GM23248 (cell line): ENCODE measurements at regions not wholly inside any gene's neighbourhood (a gene's known extent, or its start where the extent isn't known, plus 50 kb on each side); places are given as distances from the start of the nearest gene placed in this dataset.

ENCODE experiments used
- DNase-seq: peaks from one replicate; pipeline ENCODE4 v3.0.0-alpha.2; 2015
- H2AFZ ChIP-seq: fragments of 200-600 bp; sonication (generic); 2 replicates; pipeline ENCODE4 v1.6.1; 2016; ENCODE audit warnings: antibody characterized with exemption
- H3F3A ChIP-seq: fragments of 200-600 bp; sonication (generic); 2 replicates; pipeline ENCODE4 v1.6.1; 2016; ENCODE audit warnings: mild to moderate bottlenecking, antibody characterized with exemption, mixed run types; ENCODE audit not compliant: insufficient read depth
- H3K27ac ChIP-seq: fragments of 200-600 bp; sonication (generic); 2 replicates; pipeline ENCODE4 v1.5.1; 2016; ENCODE audit warnings: mild to moderate bottlenecking
- H3K27me3 ChIP-seq: fragments of 200-600 bp; sonication (generic); replicated peaks from 2 replicates; pipeline ENCODE4 v1.6.1; 2016; ENCODE audit warnings: mild to moderate bottlenecking; ENCODE audit not compliant: insufficient read depth
- H3K36me3 ChIP-seq: fragments of 200-600 bp; sonication (generic); 2 replicates; pipeline ENCODE4 v1.6.1; 2016; ENCODE audit warnings: low read depth, mild to moderate bottlenecking
- H3K4me1 ChIP-seq: fragments of 200-600 bp; sonication (generic); 2 replicates; pipeline ENCODE4 v1.6.1; 2016; ENCODE audit warnings: mild to moderate bottlenecking; ENCODE audit not compliant: insufficient read depth
- H3K4me2 ChIP-seq: fragments of 200-600 bp; sonication (generic); one replicate; pipeline ENCODE4 v1.6.1; 2016; ENCODE audit warnings: mild to moderate bottlenecking; ENCODE audit not compliant: unreplicated experiment
- H3K4me3 ChIP-seq: fragments of 200-600 bp; sonication (generic); 2 replicates; pipeline ENCODE4 v1.5.1; 2016; ENCODE audit warnings: mild to moderate bottlenecking
- H3K79me2 ChIP-seq: fragments of 200-600 bp; sonication (generic); 2 replicates; pipeline ENCODE4 v1.6.1; 2016; ENCODE audit warnings: mild to moderate bottlenecking; ENCODE audit not compliant: insufficient read depth
- H3K9ac ChIP-seq: fragments of 200-600 bp; sonication (generic); 2 replicates; pipeline ENCODE4 v1.6.1; 2016; ENCODE audit warnings: mild to moderate bottlenecking
- H3K9me2 ChIP-seq: fragments of 200-600 bp; sonication (generic); 2 replicates; pipeline ENCODE4 v1.6.1; 2016; ENCODE audit warnings: mixed run types, mild to moderate bottlenecking, moderate library complexity; ENCODE audit not compliant: insufficient read depth
- H3K9me3 ChIP-seq: fragments of 200-600 bp; sonication (generic); one replicate; pipeline ENCODE4 v1.6.1; 2017; ENCODE audit warnings: low read depth
- H4K20me1 ChIP-seq: fragments of 200-600 bp; sonication (generic); 2 replicates; pipeline ENCODE4 v1.6.0; 2016; ENCODE audit not compliant: insufficient read depth
- EZH2 ChIP-seq: fragments of 200-600 bp; sonication (generic); IDR thresholded peaks from 2 replicates; pipeline ENCODE4 v1.6.1; 2018; ENCODE audit warnings: antibody characterized with exemption, mild to moderate bottlenecking; ENCODE audit not compliant: insufficient read depth, poor library complexity, severe bottlenecking
- EZH2phosphoT487 ChIP-seq: fragments of 200-600 bp; sonication (generic); IDR thresholded peaks from 2 replicates; pipeline ENCODE4 v1.6.1; 2018; ENCODE audit warnings: antibody characterized with exemption, moderate library complexity, mild to moderate bottlenecking, low read depth; ENCODE audit not compliant: insufficient read depth
- WGBS, 2 experiments: methylation state at CpG; one replicate each; pipeline ENCODE4 v1.1.6; 2015 to 2017; ENCODE audit warnings: low lambda C conversion rate in 2 of 2, low coverage in 1 of 2; ENCODE audit errors: missing lambda C conversion rate in 2 of 2; 5-methylcytosine and 5-hydroxymethylcytosine counted together
- in situ Hi-C: fragments of 300-500 bp; cut with MboI; formaldehyde crosslinking; loops from 2 replicates; pipeline ENCODE4 v1.15.0; 2020

DNA sequence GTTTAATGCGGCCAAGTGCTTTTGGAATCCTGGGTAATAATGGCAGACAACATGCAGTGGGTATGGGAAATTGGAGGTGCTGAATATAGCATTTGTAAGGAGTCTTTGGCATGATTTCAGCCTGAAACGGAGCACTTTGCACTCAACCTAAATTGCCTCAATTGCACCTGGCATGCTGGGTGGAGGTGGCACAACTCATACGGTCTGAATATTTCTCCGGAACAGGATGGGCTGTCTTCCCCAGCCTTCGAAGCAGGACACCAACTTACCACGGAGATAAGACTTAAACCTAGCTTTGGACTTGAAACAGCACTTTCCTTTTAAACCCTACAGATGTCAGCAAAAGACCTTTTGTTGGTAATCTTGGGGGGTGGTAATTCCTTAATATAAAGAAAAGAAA lies 153.7 kb upstream of the SRRM4 start:
- Histone ChIP-seq H3K79me2 (no peaks in the 10 kb centered on the region), H3K9me3 (no peaks in the 10 kb centered on the region), H3K27ac (no peak overlapping the region), H3K4me1 (no peaks in the 10 kb centered on the region), H3K4me2 (no peak overlapping the region), H3K9ac (no peak overlapping the region), H3K27me3 (no peaks in the 10 kb centered on the region), H3K9me2 (no peaks in the 10 kb centered on the region), H2AFZ (no peak overlapping the region), H3F3A (no peaks in the 10 kb centered on the region), H4K20me1 (no peaks in the 10 kb centered on the region), H3K4me3 (no peak overlapping the region), H3K36me3 (no peaks in the 10 kb centered on the region)
- no peak for DNase-seq
- TF ChIP-seq EZH2: no peak
- no peak for TF ChIP-seq EZH2phosphoT487
- WGBS, 2 experiments: 21 to 33% methylated on average over 6 of the region's 6 CpGs
- in situ Hi-C loops: no loop called here

DNA sequence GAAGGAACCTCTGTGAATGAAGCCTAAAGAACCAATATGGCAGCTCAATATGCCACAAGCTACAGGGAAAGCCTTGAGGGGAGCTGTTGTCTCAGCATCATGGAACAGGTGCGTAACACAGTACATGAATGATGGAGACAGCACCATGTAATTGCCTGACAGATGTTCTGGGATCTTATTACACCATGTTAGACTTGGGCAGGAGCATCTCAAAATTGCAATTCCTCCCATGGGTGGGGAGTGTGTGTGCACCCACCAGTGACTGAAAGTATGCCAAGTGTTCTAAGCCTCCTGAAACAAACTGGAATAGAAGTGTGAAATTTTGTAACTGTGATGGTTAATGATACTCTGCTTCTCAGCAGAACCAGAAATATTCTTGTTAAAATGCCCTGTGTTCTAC lies 151.0 kb upstream of the SRRM4 start:
- no peaks in the 10 kb centered on the region for H3K27me3 ChIP-seq
- TF ChIP-seq EZH2phosphoT487: no peak
- no peak overlapping the region for H3K4me2 ChIP-seq
- in situ Hi-C loops: no loop called here
- H3K9ac ChIP-seq: no peak overlapping the region
- H4K20me1 ChIP-seq: no peaks in the 10 kb centered on the region
- H3K27ac ChIP-seq: no peak overlapping the region
- 22 to 33% methylated on average over 1 of the region's 1 CpG for WGBS, 2 experiments
- H3K4me1 ChIP-seq: no peaks in the 10 kb centered on the region
- H3K36me3 ChIP-seq: no peaks in the 10 kb centered on the region
- H3K9me3 ChIP-seq: no peaks in the 10 kb centered on the region
- no peaks in the 10 kb centered on the region for H3K79me2 ChIP-seq
- H3K4me3 ChIP-seq: no peak overlapping the region
- H2AFZ ChIP-seq: no peak overlapping the region
- DNase-seq: no peak
- no peaks in the 10 kb centered on the region for H3K9me2 ChIP-seq
- no peaks in the 10 kb centered on the region for H3F3A ChIP-seq

DNA sequence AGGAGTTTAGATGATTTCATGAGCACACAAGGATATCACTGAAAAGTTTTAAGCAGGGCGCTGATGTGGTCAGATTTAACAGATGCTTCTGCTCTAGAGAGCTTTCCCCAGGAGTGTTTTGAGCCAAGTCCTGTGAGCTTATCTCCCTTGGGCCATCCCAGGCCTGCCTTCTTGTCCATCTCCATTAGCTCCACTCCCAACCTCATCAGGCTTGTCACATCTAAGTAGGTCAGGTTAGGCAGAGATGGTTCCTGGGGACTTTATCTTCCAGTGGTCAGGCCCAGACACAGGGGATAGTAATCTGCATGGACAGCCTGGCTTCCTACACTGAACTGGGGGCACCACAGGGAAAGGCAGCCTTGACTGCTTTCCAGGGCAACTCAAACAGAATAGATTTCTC lies 145.4 kb upstream of the SRRM4 start:
- Histone ChIP-seq H3K36me3 (no peaks in the 10 kb centered on the region), H3K4me3 (no peak overlapping the region), H3K9me3 (no peaks in the 10 kb centered on the region), H3K9ac (no peak overlapping the region), H3K4me2 (no peak overlapping the region), H4K20me1 (no peaks in the 10 kb centered on the region), H3K4me1 (no peaks in the 10 kb centered on the region), H3K79me2 (no peaks in the 10 kb centered on the region), H3F3A (no peaks in the 10 kb centered on the region), H3K9me2 (no peaks in the 10 kb centered on the region), H3K27me3 (no peaks in the 10 kb centered on the region), H2AFZ (no peak overlapping the region), H3K27ac (no peak overlapping the region)
- in situ Hi-C loops: no loop called here
- DNase-seq: no peak
- WGBS, 2 experiments: 13 to 32% methylated on average over 1 of the region's 1 CpG
- TF ChIP-seq EZH2 (no peak), EZH2phosphoT487 (no peak)

DNA sequence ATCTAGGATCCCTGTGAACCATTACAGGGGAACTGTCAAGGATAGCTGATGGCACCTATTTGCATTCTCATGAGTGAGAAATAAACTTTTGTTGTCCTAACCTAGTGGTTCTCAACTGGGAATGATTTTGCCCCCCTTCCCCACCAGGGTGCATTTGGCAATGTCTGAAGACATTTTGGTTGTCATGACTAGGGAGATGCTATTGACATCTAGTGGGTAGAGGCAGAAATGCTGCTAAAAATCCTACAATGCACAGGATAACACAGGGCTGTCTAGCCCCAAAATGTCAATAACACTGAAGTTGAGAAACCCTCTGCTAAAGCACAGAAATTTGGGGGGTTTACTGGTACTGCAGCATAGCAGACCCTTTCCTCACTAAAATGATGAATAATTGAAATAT lies 140.9 kb upstream of the SRRM4 start:
- Histone ChIP-seq H3K27ac (no peak overlapping the region), H3K79me2 (no peaks in the 10 kb centered on the region), H4K20me1 (no peaks in the 10 kb centered on the region), H3K27me3 (no peaks in the 10 kb centered on the region), H3K4me2 (no peak overlapping the region), H2AFZ (no peak overlapping the region), H3K9ac (no peak overlapping the region), H3F3A (no peaks in the 10 kb centered on the region), H3K4me1 (no peaks in the 10 kb centered on the region), H3K36me3 (no peaks in the 10 kb centered on the region), H3K9me2 (no peaks in the 10 kb centered on the region), H3K4me3 (no peak overlapping the region), H3K9me3 (no peaks in the 10 kb centered on the region)
- no peak for DNase-seq
- no peak for TF ChIP-seq EZH2phosphoT487
- TF ChIP-seq EZH2: no peak
- in situ Hi-C loops: no loop called here

DNA sequence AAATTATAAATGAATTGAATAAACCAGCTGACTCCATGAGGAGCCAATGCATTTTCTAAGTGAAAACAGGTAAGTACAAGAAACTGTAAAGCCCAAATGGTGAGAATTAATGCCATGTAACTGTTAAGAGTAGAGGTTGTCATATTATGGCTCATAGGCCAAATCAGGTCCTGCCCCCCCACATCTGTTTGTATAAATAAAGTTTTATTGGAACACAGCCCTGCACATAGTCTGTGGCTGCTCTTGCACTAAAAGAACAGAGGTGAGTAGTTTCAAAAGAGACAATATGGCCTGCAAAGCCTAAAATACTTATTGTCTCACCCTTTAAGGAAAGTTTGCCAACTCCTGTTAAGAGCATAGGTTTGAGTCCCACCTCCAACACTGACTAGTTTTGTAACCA lies 140.5 kb upstream of the SRRM4 start:
- DNase-seq: no peak
- H3K9ac ChIP-seq: no peak overlapping the region
- H3K27ac ChIP-seq: no peak overlapping the region
- in situ Hi-C loops: no loop called here
- no peaks in the 10 kb centered on the region for H3K27me3 ChIP-seq
- no peaks in the 10 kb centered on the region for H4K20me1 ChIP-seq
- H3K36me3 ChIP-seq: no peaks in the 10 kb centered on the region
- H3K4me2 ChIP-seq: no peak overlapping the region
- no peaks in the 10 kb centered on the region for H3K79me2 ChIP-seq
- TF ChIP-seq EZH2: no peak
- TF ChIP-seq EZH2phosphoT487: no peak
- no peak overlapping the region for H3K4me3 ChIP-seq
- no peak overlapping the region for H2AFZ ChIP-seq
- H3F3A ChIP-seq: no peaks in the 10 kb centered on the region
- H3K9me2 ChIP-seq: no peaks in the 10 kb centered on the region
- no peaks in the 10 kb centered on the region for H3K4me1 ChIP-seq
- H3K9me3 ChIP-seq: no peaks in the 10 kb centered on the region
